ENCODE measurements at regions not wholly inside any gene's neighbourhood (a gene's known extent, or its start where the extent isn't known, plus 50 kb on each side); places are given as distances from the start of the nearest gene placed in this dataset.

DNA sequence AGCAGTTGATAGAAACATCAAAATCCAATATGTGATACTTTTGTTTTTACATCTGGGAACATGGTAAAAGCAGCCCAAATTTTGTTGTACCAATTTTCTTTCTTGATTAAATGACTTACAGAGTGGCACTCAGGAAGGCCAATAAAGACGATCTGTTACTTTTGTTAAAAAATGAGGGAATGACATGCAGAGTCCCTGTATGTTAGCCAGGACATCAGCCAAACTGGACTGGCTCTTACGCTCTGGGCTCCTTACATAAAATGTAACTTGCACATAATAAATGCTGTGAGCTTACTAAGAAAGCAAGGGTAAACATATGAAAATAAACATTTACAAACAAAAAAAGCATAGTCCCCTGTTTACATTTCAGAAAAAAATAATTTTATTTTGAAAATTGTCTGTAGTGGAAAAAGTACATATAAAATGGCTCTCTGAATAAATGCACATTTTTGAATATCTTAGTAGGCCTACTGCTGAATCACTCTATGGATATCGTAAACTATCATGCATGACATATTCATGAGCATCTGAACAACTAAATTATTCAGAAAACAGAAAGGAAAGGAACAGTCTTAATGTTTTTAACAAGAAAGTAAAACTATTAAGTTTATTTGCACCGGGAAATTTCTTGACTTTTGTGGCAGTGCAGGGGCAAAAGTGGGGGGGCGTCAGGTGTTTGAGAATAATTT, 534.5 kb downstream of the KCTD12 start:
- no TSS peak for BruUV-seq (replicated peaks)
- Histone ChIP-seq H3K27me3 (replicated peaks; ENCODE audit: insufficient read depth, low read depth, low read length, poor library complexity) (peaks cover 3% of the 10 kb centered on the region), H3K27ac (ENCODE audit: low read depth, low read length, poor library complexity, severe bottlenecking) (no peak overlapping the region)

GRCh38 chr13:76350399-76350798, 535.8 kb downstream of the KCTD12 start:
- no peak overlapping the region for H3K27ac ChIP-seq (ENCODE audit: low read depth, low read length, poor library complexity, severe bottlenecking)
- BruUV-seq (replicated peaks) = no TSS peak
- POLR2A ChIA-PET (ENCODE audit: low non-redundant PET) = no interaction called here
- no peaks in the 10 kb centered on the region for H3K9me3 ChIP-seq (ENCODE audit: low read depth, low read length, poor library complexity, severe bottlenecking)
- TF ChIP-seq, protein P1, sequence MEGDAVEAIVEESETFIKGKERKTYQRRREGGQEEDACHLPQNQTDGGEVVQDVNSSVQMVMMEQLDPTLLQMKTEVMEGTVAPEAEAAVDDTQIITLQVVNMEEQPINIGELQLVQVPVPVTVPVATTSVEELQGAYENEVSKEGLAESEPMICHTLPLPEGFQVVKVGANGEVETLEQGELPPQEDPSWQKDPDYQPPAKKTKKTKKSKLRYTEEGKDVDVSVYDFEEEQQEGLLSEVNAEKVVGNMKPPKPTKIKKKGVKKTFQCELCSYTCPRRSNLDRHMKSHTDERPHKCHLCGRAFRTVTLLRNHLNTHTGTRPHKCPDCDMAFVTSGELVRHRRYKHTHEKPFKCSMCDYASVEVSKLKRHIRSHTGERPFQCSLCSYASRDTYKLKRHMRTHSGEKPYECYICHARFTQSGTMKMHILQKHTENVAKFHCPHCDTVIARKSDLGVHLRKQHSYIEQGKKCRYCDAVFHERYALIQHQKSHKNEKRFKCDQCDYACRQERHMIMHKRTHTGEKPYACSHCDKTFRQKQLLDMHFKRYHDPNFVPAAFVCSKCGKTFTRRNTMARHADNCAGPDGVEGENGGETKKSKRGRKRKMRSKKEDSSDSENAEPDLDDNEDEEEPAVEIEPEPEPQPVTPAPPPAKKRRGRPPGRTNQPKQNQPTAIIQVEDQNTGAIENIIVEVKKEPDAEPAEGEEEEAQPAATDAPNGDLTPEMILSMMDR (conservative IDR thresholded peaks at IDR 0.05; ENCODE audit: low read depth, low read length) = no peak
- TF ChIP-seq EZH2 (IDR thresholded peaks at IDR 0.05; ENCODE audit: borderline replicate concordance, low read depth, low read length, poor library complexity, severe bottlenecking) = no peak
- CTCF ChIA-PET = no interaction called here
- H3K36me3 ChIP-seq (ENCODE audit: insufficient read depth, low read length, poor library complexity, severe bottlenecking) = no peaks in the 10 kb centered on the region
- H3K4me1 ChIP-seq (ENCODE audit: insufficient read depth, low read length, poor library complexity, severe bottlenecking) = no peaks in the 10 kb centered on the region
- no peak for DNase-seq (ENCODE audit: low spot score)
- peaks cover 3% of the 10 kb centered on the region for H3K27me3 ChIP-seq (replicated peaks; ENCODE audit: insufficient read depth, low read depth, low read length, poor library complexity)
- no peak overlapping the region for H3K4me3 ChIP-seq (ENCODE audit: low read depth, low read length, poor library complexity, severe bottlenecking)
- intact Hi-C loops (cut with micrococcal nuclease; ENCODE audit: unreplicated experiment) = no loop called here

More for the DNA sequence above, 534.5 kb downstream of the KCTD12 start:
- intact Hi-C loops (cut with micrococcal nuclease; ENCODE audit: unreplicated experiment) = no loop called here
- H3K9me3 ChIP-seq (ENCODE audit: low read depth, low read length, poor library complexity, severe bottlenecking) = no peaks in the 10 kb centered on the region
- ChIA-PET POLR2A (ENCODE audit: low non-redundant PET) (no interaction called here), CTCF (no interaction called here)
- H3K4me1 ChIP-seq (ENCODE audit: insufficient read depth, low read length, poor library complexity, severe bottlenecking) = no peaks in the 10 kb centered on the region
- no peaks in the 10 kb centered on the region for H3K36me3 ChIP-seq (ENCODE audit: insufficient read depth, low read length, poor library complexity, severe bottlenecking)
- DNase-seq (ENCODE audit: low spot score) = no peak
- no peak overlapping the region for H3K4me3 ChIP-seq (ENCODE audit: low read depth, low read length, poor library complexity, severe bottlenecking)
- TF ChIP-seq EZH2 (IDR thresholded peaks at IDR 0.05; ENCODE audit: borderline replicate concordance, low read depth, low read length, poor library complexity, severe bottlenecking) = no peak
- TF ChIP-seq, protein P1 (conservative IDR thresholded peaks at IDR 0.05; ENCODE audit: low read depth, low read length) = no peak

DNA sequence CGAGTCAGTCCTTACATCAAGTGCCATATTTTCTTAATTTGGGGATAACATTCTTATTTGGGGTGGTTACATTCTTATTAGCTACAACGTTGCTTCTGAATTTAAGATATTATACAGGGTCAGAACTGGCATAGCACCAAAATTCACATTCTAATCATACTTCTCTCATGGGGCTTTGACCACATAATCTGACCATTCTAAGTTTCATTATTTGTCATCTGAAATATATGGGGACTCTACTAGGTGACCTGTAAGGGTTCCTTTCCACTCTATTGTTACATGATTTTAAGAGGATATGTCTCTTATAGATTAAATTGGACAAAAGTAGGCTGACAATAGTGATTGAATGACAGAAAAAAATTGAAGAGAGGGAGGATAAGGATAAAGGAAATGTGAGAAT, 536.5 kb downstream of the KCTD12 start:
- no peaks in the 10 kb centered on the region for H3K4me1 ChIP-seq (ENCODE audit: insufficient read depth, low read length, poor library complexity, severe bottlenecking)
- no peak overlapping the region for H3K4me3 ChIP-seq (ENCODE audit: low read depth, low read length, poor library complexity, severe bottlenecking)
- TF ChIP-seq EZH2 (IDR thresholded peaks at IDR 0.05; ENCODE audit: borderline replicate concordance, low read depth, low read length, poor library complexity, severe bottlenecking) = no peak
- TF ChIP-seq, protein P1 (conservative IDR thresholded peaks at IDR 0.05; ENCODE audit: low read depth, low read length) = no peak
- H3K9me3 ChIP-seq (ENCODE audit: low read depth, low read length, poor library complexity, severe bottlenecking) = no peaks in the 10 kb centered on the region
- CTCF ChIA-PET = no interaction called here
- BruUV-seq (replicated peaks) = no TSS peak
- H3K36me3 ChIP-seq (ENCODE audit: insufficient read depth, low read length, poor library complexity, severe bottlenecking) = no peaks in the 10 kb centered on the region
- H3K27ac ChIP-seq (ENCODE audit: low read depth, low read length, poor library complexity, severe bottlenecking) = no peak overlapping the region
- H3K27me3 ChIP-seq (replicated peaks; ENCODE audit: insufficient read depth, low read depth, low read length, poor library complexity) = peaks cover 3% of the 10 kb centered on the region
- intact Hi-C loops (cut with micrococcal nuclease; ENCODE audit: unreplicated experiment) = no loop called here
- DNase-seq (ENCODE audit: low spot score) = no peak
- POLR2A ChIA-PET (ENCODE audit: low non-redundant PET) = no interaction called here

All from A673 (cell line).